Stomach (tissue), 4 donors: ENCODE measurements at regions not wholly inside any gene's neighbourhood (a gene's known extent, or its start where the extent isn't known, plus 50 kb on each side); places are given as distances from the start of the nearest gene placed in this dataset.

Experiments used
- CTCF ChIP-seq, 7 experiments: fragments of 450-650 bp in 4 of 7; fragments of 200-600 bp in 3 of 7; sonication (generic) in 3 of 7; IDR thresholded peaks; one replicate each; pipeline ENCODE4 v1.5.1; 2016 to 2019; ENCODE audit warnings: antibody characterized with exemption in 7 of 7, control low read depth in 2 of 7, mild to moderate bottlenecking in 1 of 7
- POLR2A ChIP-seq, 4 donors: fragments of 450-650 bp; IDR thresholded peaks; one replicate each; pipeline ENCODE4 v1.6.1; 2016; ENCODE audit warnings: antibody characterized with exemption in 4 of 4, control low read depth in 2 of 4, mild to moderate bottlenecking in 1 of 4, moderate library complexity in 1 of 4
- POLR2AphosphoS5 ChIP-seq, 3 donors: sonication (generic); formaldehyde crosslinking; IDR thresholded peaks; one replicate each; pipeline ENCODE4 v1.6.1; 2016; ENCODE audit warnings: antibody characterized with exemption in 3 of 3

DNA sequence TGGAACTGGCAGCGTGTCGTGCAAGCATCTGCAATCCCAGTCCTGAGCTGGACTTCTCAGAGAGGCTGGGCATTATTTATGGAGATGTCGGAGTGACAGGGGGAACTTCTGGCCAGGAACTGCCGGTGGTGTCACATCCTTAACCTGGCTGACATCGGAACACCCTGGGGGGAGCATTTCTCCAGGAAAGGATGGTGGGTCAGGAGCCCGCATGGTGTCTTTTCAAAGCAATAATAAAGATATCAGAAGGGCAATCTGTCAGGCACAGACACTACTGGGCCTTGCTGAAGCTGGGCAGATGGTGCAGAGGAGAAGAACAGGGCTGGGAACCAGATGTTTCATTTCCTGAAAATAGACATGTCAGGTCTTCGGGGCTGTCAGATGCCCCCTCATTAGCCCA is 133.5 kb downstream of the WNT7A start:
- TF ChIP-seq POLR2A (IDR thresholded peaks at IDR 0.05) (no peak), POLR2AphosphoS5 (IDR thresholded peaks at IDR 0.05) (no peak), CTCF (IDR thresholded peaks at IDR 0.05) (no peak)
